GM19240 (cell line): ENCODE measurements at regions not wholly inside any gene's neighbourhood (a gene's known extent, or its start where the extent isn't known, plus 50 kb on each side); places are given as distances from the start of the nearest gene placed in this dataset.

Experiments used
- DNase-seq: peaks from one replicate; pipeline ENCODE4 v3.0.0; 2011; ENCODE audit warnings: low spot score; ENCODE audit not compliant: insufficient read length

DNA sequence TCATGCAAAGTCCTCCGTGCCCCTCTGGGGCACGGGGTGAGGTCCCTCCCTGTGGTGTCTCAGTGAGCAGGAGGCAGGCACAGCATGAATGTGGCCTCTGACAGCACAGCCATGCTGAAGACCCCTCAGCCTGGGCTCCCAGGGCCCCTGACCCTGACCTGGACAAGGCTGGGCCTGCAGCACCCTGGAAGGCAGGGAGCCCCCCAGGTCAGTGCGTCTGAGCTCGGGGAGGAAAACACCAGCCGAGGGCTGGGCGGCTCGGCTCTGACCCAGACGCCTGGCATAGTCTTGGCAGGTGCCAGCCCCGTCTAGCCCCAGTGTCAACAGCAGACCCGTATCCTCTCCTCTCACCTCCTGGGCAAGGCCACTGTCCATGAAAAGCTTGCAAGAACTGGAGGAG is 1276.6 kb downstream of the BRD1 start:
- DNase-seq = no peak

DNA sequence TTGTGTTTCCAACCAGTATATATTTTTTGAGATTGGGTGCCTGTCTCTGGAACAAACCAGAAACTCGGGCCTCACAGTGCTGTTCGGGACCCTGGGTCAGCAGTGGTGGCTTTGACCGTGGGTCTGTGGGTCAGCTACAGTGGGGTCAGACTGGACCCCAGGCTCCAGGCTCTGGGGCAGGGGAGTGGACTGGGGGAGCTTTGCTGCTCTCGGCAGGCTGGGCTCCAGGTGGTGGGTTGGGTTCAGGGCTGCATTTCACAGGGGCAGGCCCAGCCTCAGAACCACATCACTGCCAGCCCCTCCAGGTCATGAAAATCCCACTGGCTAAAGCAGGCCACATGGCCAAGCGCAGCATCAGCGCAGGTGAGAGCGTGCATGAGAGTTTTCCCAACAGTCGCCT is 1279.3 kb downstream of the BRD1 start:
- DNase-seq = no peak

DNA sequence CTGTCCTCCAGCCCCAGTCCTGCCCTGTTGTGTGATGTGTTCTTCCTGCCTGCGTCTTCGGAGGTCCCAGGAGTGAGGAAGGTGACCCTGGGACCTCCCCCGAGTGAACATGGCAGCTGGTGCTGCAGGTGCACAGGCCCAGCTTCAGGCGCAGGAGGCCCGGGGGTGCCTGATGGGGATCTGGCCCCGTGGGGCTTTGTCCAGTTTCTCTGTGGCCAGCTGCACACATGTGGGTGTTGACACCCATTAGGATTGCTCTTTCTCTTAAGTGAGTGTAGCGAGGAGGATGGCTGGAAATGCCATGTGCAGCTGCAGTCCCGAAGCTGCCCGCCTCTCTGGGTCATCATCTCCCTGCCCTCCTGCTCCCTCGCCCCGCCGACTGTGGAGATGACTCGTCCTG is 1279.7 kb downstream of the BRD1 start:
- DNase-seq = no peak

DNA sequence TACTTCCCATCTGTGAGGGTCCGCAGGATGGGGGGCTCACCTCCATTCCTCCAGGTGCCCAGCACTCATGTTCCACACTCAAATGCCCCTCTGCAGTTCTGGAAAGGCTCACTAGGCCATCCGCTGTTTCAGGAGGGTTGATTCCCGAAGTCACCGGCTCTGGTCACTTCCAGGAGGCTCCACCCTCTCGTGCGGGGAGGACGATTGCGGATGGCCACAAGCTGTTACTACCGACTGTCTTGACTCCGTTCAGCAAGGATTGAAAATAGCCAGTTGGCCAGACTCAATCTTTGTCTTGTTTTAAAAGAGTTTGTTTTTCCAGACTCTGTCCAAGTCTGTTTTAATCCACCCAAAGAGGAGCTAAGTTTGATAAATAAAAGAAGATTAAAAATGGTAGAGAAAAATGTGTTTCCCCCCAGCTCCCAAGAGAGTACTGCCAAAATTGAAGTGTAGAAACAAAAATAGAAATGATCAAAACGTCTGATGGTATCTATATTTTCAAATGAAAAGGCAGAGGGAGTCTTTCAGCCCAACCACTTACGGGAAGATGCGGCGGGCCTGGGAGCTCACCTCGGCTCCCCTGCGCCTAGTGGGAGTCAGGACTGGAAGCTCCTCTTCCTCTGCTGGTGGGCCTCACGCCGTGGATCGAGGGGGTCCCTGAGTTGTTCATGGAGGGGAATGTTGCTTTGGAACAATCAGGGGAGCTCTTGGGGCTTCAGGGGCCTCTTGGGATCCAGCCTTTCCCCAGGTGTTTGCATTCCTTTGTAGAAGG is 1280.8 kb downstream of the BRD1 start:
- no peak for DNase-seq

DNA sequence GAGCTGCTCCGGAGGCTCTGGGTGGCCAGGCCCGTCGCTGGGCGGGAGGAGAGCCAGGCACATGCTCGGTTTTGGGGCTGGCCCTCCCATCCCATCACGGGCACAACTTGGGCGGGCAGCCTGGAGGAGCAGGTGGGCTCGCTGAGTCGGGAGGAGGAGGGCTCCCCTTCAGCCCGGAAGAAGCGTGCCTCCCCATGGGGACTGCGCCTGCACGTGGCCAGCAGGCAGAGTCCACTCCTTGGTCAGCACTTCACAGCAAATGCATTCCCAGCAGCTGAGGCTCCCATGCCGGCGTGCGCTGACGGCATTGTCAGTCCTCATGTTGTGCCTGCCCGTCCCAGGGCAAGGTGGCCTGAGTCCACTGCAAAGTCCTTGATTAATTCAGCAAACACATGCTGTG is 1281.7 kb downstream of the BRD1 start:
- no peak for DNase-seq

DNA sequence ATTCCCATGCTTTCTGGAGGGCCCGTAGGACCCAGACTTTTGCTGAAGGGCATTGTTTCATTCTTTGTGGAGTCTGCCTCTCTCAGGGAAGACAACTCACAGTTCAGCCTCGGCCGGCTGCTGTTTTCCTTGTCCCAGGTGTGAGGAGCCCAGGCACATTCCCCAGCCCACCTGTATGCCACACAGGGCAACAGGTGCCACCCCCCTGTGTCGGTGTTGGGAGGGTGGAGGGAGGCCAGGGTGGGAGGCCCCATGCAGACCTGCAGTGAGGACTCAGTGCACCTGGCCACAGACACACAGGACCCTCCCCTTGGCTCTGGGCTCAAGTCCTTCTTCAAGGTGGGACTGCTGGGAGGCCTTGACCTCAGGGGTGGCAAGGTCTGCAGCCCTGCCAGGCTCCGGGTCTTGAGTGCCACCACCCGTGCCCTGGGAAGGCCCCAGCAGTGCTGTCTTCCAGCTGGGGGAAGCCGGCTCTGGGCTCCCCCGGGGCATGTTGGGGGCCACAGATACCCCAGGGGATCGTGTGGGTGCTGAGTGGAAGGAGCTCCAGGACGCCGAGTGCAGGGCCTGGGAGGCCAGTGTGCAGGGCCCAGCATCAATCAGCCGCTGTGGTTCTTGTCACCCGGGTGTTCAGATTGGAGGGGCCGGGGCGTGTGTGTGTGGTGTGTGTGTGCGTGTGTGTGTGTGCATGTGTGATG is 1286.1 kb downstream of the BRD1 start:
- no peak for DNase-seq

DNA sequence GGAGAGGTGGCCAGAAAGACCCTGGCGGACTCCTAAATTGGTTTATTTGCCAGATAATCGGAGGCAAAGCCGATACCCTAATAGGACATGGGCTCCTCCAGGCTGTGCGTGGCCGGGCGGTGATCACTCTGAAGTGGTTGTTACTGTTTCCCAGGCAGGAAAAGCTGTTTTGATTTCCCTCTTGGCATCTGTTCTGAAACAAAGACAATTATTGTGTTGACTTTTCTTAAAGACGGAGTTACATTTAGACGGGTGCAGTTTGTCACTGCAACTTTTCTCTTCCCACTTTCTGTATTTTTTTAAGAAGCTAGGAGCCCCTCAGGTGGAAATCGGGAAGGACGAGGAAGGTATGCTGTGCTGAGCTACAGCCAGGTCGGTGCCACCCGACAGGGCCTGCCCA is 1288.4 kb downstream of the BRD1 start:
- DNase-seq = no peak

DNA sequence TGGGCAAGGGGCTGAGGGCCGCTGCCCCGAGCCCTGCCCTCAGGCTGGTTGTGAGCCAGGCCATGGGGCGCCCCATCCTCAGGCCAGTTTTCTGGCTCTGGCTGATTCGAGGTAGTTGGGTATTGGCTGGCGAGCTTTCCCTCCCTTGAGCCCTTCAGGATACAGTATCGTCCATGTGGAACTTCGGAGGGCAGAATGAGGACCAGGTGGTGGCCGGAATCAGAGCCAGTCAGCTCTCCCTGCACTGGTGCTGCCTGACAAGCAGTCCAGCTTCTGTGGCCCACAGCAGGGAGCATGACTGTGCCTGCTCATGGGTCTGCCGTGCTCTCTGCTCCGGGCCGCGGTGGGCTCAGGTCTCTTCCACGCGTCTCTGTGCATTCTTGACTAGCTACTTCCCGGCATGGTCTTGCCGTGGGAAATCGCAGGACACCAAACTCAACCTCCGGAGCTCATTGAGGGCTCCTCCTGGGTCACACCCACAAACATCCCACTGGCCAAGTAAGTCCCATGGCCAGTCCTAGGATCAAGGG is 1289.3 kb downstream of the BRD1 start:
- DNase-seq = no peak

DNA sequence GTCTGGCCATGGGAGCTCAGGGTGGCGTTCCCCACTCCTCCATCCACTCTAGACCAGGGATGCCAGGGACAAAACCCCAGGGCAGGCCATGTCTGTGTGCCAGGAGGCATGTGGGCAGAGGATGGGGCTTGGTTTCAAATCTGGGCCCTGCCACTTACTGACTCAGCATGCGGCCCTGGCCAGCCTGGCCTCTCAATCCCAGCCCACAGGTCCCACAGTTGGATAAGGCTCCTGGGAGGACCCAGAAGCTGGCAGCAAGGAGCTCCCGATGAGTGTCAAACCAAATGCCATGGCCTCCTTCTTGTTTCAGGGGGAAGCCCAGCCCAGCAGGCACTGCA is 1290.4 kb downstream of the BRD1 start:
- no peak for DNase-seq

DNA sequence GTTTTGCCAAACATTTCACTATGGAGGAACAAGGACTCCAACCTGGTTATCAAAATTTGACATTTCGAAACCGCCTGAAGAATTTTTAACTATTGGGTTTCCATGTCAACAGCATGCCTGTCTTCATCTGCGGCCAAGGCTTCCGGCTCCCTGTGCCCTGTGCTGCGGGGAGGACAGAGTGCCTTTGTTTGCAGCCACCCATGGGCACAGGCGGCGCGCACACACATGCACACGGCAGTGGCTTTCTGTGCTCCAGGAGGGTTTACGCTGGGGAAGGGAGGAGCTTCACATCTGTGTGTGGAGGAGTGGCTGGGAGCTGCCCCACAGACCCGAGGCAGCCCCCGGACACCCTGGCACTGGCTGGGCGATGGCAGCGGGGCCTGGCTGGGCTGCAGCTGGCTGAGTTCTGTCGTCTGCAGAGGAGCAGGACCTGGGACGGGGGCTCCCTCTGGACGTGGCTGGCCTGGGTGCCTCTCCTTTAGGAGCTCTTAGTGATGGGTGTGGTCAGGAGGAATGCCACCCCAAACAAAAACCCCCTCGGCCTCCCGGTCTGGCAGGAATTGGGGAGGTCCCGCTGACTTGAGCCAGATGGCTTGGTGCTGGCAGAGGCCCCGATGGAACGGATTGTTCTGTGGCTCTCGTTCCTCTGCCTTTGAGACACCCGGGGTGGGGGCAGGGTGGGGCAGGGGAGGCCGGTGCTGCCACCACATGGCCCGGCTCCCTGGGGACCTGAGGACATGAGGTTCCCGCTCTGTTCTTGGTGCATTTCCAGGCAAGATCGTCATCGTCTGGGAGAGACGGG is 1290.9 kb downstream of the BRD1 start:
- no peak for DNase-seq

DNA sequence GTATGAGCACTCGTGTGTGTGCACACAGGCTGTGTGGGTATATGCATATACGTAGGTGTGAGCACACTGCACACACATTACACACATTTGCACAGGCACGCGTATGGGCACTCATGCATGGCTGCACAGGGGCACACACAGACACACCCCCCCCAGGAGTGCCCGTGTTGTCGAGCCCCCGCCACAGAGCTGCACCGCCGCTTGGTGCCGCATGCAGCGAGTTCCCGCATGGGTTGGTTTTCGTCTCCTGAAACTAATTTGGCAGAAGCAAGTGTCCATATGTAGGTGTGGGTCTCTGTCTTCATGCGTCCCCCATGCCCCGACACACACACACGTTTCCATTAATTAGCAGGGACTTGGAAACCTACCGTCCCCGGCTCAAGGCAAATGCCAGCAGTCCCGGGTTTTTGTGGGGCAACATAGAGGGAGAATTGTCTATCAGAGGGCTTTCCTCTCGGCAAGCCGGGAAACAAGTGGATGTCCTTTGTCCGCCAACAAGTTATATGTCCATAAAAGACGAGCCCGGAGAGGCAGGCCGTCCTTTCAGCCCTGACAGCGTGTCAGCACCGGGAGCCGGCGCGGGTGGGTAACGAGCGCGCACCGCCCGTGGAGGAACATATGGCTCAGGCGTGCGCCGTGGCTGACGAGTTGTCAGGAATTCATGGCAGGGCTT is 1291.7 kb downstream of the BRD1 start:
- no peak for DNase-seq

DNA sequence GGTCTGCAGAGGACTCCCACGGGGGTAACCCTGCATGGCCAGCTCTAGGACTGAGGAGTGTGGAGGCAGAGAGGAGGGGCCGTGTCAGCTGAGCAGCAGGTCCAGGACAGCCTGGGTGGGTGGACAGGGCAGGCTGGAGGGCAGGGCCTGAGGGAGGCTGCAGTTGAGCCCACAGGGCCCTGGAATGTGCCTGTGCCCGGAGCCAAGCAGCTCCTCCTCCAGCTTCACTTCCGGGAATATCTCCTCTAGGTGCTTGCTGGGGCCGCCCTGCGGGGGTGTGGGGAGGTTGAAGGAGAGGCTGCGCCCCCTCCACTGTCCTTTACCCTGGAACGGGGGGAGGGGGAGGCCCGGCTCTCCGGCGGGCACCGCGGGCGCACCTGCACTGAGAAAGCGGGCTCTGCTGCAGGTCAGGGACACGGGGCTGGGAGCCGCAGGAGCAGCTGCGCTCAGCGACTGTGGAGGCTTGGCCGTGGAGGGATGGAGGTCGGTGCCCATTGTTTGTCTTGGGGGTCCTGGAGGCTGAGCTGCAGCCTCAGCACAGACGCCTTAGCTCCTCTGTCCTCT is 1293.2 kb downstream of the BRD1 start:
- DNase-seq = no peak

DNA sequence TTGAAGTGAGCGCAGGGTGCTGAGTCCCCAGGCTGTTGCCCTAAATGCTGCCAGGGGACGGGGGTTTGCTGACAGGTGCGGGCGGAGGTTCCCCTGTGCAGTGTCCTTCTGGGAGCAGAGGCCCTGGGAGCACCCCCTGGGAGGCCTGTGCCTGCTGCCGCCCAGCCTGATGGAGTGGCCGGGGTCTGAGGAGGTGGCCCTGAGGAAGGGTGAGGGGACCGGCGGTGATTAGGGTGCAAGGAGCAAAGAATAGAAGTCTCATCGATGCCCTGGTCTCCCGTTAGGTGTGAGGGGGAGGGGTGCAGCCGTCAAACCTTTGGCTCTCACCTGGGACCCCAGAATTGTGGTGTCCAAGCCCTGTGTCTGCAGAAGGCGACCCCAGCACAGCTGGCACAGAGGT is 1294.7 kb downstream of the BRD1 start:
- no peak for DNase-seq

DNA sequence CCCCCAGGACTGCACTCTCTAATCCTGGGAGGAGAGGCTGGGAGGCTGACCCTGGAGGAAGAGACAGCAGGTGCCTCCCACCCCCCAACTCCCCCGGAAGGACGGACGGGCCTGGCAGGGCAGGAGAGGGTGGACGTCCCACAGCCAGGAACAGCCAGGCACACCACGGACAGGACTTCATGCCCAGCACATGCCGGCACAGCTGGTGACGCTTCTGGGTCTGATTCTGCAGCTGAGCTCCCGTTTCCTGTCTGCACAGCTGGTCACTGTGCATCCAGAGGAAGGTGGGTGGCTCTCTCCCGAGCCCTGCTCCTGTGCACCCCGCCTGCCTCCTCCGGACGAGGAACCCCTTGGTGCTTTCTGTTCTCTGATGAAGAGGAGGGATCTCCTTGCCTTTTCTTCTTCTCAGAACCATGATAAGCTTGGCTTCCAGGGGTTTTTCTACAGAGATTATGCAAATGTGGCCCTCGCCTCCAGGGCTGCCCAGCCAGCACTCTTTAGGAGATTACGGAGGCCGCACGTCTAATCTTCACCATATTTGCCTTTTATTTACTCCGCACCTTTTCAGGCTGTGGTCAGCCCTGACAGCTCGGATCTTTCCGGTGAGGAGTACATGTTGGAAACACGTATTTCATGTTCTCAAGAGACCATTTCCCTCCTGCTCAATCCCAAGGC is 1295.8 kb downstream of the BRD1 start:
- DNase-seq = no peak

DNA sequence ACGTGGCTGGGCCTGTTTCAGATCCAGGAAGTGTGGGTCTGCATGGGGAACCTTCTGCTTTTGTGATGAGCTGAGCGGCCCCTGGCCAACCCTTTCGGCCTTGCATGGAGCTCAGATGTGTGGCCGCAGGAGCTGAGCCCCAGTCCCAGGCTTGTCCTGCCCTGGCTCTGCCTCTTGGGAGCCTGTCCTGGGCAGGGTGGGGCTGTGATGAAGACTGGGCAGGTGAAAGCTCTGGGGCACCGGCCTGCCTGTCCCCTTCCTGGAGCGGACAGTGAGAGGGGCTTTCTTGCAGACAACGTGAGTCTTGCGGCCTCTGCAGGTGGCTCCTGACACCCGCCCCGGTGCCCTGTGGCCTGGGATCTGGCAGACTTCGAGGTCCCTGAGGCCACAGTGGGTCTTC is 1296.6 kb downstream of the BRD1 start:
- DNase-seq = no peak

DNA sequence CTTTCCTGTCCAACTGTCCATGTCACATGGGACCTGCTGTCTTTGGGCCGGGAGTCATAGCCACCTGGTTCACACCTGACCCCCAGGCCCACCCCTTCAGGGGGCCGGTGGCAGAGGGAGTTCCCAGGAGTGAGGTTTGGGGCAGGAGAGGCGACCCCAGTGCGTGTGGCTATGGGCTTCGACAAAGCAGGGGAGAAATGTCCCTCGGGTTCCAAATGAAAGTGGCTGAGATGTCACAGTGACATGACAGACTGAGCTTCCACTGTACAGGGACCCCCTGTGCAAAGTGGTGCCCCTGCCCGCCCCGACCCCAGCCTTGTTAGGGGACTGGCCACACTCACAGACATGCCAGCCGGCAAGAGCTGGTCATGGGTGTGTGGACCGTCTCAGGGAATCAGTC is 1297.0 kb downstream of the BRD1 start:
- no peak for DNase-seq

DNA sequence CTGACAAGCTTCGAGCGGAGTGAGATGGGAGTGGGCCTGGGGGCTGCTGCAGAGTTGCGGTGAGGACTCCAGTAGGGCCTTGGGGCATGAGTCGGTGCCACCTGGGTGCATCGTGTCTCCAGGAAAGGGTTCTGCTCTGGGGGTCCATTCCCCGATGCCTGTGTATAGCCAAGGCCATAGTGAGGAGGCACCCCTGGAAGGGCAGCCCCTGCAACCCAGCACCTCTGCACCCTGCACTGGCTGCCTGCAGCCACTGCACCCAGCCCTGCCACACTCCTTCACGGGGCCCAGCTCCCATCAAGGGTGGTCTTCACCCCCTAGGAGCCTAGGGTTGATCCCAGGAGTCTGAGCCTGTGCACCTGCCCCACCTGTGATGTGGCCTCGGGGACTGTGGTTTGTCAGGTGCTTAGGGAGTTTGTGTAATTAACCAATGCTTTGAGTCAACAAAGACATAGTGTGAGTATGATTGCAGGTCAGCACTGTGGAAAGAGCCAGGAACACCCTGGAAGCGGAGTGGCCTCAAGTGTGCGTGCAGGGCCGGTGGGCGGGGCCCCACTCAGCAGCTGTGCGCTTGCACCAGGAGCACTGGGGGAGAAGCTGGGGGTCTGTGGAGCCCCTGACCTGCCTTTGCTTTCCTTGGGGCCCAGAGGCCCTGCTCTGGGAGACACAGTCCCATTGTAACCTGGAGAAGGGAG is 1299.3 kb downstream of the BRD1 start:
- DNase-seq = no peak

DNA sequence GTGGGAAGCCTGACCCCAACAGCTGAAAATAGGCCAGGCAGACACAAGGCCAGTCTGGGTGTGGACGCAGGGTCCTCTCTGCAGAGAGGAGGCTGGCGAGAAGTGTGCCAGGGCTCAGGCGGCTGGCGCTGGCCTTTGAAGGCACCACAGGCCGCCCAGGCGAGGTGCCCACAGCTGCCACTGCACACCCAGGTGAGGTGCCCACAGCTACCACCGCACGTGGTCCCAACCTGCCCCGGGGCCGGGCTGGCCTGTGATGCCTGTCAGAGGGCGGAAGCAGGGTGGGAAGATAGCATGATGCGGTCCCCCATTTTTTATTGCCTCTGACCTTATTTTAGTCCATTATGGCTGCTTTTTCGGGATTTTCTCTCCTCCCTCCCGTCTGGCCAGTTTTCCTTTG is 1303.9 kb downstream of the BRD1 start:
- no peak for DNase-seq

DNA sequence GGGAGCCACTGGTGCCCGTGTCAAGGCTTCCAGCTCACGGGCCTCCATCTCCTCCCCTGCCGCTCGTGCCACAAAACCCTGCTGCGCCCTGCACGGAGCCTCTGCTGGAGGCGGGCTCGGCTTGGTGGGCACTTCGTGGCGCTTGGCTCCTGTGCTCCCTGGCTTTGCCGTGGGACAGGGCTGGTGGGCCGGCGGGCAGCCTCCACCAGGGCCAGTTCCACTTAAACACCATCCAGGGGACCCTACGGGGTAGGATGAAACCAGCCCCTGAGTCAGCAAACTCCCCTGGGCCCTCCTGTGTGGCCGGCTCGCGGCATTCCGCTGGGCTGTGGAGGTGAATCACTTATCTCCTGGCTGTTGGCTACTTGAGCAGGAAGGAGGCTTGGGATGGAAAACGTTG is 1304.6 kb downstream of the BRD1 start:
- DNase-seq = no peak

DNA sequence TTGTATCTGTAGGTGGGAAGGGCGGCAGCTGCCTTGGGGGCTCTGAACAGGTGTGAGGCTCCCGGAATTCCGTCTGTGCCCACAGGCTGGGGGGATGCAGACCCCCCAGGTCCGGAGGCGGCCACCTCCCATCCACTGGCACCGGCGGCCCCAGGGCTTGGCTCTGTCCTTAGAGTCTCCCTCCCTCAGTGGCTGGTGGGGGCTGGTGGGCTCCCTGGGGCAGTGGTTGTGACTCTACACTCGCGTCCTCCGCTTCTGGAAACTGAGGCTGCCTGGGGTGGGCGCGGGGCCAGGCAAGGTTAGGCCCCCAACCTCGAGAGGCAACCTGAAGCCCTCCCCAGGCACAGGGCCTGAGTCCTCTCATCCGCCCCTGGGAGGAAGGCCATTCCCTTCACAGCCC is 1305.4 kb downstream of the BRD1 start:
- DNase-seq = no peak
